Activated CD8-positive, alpha-beta memory T cell treated with anti-CD3 and anti-CD28 coated beads, Interleukin-2, amount 50 U/mL, for 48 hours (primary cell): ENCODE measurements at regions not wholly inside any gene's neighbourhood (a gene's known extent, or its start where the extent isn't known, plus 50 kb on each side); places are given as distances from the start of the nearest gene placed in this dataset.
"Not testable (repeated sequence)": the region's sequence is repeated elsewhere in the genome, so short reads cannot be mapped to it uniquely, and the experiment has no call there.

ENCODE experiments used
- DNase-seq: peaks from one replicate; pipeline ENCODE4 v3.0.0-alpha.2; 2020

- DNase-seq, result not testable (repeated sequence)
Observed at GRCh38 chr20:26091921-26092320, 395.3 kb upstream of the ZNF337 start.

GRCh38 chr20:26086195-26086594 lies 389.5 kb upstream of the ZNF337 start:
- not testable (repeated sequence) for DNase-seq

- DNase-seq, result not testable (repeated sequence)
Observed at GRCh38 chr20:26073972-26074371, 377.3 kb upstream of the ZNF337 start.

- DNase-seq, result not testable (repeated sequence)
Observed at GRCh38 chr20:26059324-26059723, 362.7 kb upstream of the ZNF337 start.

DNA sequence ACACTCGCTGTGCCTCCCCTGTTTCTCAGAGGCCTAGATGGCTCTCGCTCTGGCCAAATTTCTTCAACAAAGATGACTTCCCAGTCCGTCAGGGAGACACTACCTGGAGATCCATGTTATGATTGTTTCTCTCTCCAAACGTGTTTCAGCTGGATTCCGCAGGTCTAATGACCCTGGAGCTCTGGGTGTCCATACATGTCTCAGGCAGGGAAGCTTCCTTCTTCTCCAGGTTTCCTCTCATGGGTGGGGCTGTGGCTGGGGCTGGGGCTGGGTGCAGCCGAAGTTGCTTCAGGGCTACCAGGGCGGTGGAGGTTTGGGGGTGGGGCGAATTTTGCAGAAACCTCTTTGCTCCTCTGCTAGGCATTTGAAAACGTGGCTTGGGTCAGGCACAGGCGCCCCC lies 361.8 kb upstream of the ZNF337 start:
- DNase-seq, result not testable (repeated sequence)

GRCh38 chr20:26057135-26057752 lies 360.6 kb upstream of the ZNF337 start:
- DNase-seq, result not testable (repeated sequence)

DNA sequence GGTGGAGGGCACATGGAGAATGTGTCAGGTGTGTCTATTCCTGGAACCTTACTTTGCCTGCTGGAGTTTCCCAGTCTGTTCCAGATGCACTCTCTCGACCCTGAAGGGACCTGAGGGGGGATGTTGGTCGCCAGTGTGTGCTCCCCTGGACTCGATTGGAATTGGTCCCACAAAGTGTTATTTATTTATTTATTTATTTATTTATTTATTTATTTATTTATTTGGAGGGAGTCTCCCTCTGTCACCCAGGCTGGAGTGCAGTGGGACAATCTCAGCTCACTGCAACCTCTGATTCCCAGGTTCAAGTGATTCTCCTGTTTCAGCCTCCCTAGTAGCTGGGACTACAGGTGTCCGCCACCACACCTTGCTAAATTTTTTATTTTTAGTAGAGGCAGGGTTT lies 329.1 kb upstream of the ZNF337 start:
- DNase-seq, result not testable (repeated sequence)

- DNase-seq, result not testable (repeated sequence)
Observed at GRCh38 chr20:26010942-26011276, 314.3 kb upstream of the ZNF337 start.

DNA sequence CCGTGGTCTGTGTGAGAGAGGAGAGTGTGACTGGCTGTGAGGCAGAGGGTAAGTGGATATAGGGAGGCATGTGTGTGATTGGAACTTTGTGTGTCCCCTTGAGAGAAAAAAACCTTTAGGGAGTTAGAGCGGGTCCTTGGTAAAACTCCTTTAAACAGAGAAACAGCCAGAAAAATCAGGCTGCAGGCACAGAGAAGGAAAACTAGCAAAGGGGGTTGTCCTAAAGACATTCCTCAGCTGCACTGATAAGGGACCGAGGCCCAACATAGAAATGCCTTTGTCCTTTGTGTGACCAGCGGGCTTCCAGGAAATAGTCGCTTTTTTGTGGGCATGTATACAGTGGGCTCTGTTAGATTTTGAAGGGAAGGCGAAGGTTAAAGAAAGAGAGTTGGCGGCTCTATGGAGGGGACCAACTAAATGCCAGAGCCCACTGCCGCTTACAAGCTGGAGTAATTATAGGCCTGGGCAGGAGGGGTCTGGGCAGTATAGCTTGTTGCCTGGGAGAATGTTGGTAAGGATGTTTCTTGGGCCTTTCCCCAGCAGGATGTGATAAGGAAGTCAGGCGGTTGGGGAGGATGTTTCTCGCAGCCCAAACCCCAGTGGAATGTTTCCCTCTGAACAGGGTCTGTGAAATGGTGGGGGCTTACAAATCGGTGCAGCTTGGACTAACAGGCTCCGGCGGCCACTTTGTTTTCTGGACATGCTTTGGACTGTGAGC lies 313.7 kb upstream of the ZNF337 start:
- DNase-seq, result not testable (repeated sequence)

DNA sequence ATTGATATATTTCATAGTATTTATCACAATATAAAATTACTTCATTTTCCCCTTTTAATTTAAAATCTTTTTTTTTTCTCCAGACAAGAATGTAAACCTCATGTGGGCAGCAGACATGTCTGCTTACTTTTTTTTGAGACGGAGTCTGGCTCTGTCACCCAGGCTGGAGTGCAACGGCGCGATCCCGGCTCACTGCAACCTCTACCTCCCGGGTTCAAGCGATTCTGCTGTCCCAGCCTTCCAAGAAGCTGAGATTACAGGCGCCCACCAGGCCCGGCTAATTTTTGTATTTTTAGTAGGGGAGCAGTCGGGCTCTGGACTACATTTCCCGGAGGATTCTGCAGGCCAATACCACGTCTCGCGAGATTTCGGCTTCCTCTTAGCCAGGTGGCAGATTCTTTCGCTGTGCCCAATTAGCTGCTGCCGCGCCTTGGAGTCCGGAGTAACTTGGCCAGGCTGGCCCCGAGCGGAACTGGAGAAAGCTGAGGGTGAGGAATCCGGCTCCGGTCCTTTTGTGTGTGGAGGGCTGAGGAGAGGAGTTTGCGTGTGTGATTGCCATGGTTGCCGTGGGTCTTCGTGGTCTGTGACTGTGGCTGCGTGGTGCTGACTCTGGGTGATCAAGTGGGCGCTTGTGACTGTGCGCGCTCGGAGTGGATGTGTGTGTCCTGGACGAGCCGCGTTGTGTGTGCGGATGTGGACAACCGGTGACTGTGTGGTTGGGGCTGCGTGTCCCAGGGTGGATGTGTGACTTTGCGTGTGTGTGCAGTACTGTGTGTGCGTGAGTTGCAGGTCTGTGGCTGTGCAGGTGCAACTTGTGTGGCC lies 313.0 kb upstream of the ZNF337 start:
- DNase-seq, result peak; percentile 81

DNA sequence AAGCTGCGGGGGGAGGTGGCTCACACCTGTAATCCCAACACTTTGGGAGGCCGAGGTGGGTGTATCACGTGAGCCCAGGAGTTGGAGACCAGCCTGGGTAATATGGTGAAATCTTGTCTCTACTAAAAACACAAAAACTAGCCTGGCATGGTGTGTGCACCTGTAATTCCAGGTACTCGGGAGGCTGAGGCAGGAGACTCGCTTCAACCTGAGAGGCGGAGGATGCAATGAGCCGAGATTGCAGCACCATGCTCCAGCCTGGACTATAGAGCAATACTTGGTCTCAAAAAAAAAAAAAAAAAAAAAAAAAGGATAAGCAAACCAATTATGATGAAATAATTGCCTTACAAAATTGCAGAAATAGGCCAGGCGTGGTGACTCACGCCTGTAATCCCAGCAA lies 311.4 kb upstream of the ZNF337 start:
- DNase-seq, result not testable (repeated sequence)

GRCh38 chr20:26006164-26006563 lies 309.5 kb upstream of the ZNF337 start:
- DNase-seq, result not testable (repeated sequence)

- not testable (repeated sequence) for DNase-seq
Observed at GRCh38 chr20:26003959-26004358, 307.3 kb upstream of the ZNF337 start.

GRCh38 chr20:25997367-25998038 lies 300.9 kb upstream of the ZNF337 start:
- DNase-seq, result not testable (repeated sequence)

DNA sequence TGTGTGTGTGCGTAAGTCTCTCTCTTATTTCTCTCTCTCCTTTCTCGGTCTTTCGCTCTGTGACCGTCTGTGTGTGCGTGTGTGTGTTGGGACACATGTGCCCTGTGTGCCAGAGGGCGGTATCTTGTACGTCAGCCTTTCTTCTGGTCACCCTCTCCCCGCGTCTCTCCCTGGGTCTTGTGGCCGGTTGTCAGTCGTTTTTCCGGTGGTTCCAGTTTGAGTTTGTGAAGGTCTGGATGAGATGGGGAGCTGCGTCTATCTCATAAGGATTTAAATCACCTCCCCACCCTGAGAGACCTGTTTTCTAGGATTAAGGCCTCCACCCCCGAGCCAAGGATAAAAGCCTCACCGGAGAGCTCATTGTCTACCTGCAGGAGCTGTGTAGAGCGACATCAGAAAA lies 295.5 kb upstream of the ZNF337 start:
- no peak for DNase-seq

- no peak for DNase-seq
Observed at GRCh38 chr20:25991756-25992130, 295.1 kb upstream of the ZNF337 start.

- no peak for DNase-seq
Observed at GRCh38 chr20:25991051-25991755, 294.6 kb upstream of the ZNF337 start.

- DNase-seq, result not testable (repeated sequence)
Observed at GRCh38 chr20:25989686-25990085, 293.0 kb upstream of the ZNF337 start.

DNA sequence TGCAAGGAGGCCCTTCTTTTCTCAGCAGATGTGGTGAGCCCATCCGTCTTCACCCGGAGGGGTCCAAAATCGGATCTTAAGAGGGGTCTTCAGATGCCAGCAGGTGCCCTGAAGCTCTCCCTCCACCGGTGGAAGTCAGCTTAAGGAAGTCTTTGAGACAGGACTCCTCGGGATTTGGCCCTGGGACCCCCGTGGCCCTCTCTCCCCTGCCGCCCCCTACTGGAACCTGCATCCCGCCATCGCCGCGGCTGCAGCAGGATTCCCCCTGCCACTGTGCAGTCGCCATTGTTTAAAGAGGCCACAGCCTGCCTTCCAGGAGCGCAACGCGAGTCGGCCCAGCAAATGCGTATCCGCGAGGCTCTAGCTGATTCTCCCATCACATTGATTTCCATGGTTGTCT lies 292.5 kb upstream of the ZNF337 start:
- DNase-seq, result no peak

DNA sequence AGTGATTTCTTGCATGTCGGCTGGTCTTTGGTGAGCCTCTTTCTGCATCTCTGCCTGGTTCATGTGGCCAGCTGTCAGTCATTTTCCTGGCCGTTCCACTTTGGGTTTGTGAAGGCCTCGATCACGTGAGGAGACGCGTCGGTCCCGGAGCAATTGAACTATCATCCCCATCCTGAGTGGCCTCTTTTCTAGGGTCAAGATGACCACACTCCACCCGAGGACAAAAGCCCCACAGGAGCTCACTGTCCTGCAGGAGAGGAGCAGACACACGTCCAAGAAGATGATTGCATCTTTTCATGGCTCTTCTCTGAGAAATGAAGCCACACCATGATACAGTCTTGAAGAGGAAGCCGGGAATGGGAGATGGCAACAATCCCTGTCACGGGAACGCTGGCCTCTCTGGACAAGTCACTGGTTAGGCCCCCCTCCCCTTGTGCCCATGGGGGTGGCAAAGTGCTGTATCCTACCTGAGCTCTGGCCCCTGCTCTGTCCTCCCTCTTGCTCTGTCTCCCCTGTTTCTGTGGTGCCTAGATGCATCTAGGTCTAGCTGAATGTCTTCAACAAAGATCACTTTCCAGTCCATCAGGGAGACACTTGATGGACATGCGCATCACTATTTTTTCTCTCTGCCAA lies 291.4 kb upstream of the ZNF337 start:
- not testable (repeated sequence) for DNase-seq

- peak; percentile 80 for DNase-seq
Observed at GRCh38 chr20:25987073-25987927, 290.6 kb upstream of the ZNF337 start.
